Astrocyte of the spinal cord (primary cell): ENCODE measurements at regions not wholly inside any gene's neighbourhood (a gene's known extent, or its start where the extent isn't known, plus 50 kb on each side); places are given as distances from the start of the nearest gene placed in this dataset.

Experiments used
- DNase-seq: peaks from one replicate; pipeline ENCODE4 v3.0.0; 2011; ENCODE audit warnings: low read depth, low spot score
- H3K4me3 ChIP-seq: 2 replicates; pipeline ENCODE4 v1.5.1; 2011; ENCODE audit warnings: low read depth, mild to moderate bottlenecking, low read length, moderate library complexity
- in situ Hi-C: cut with HindIII; loops from 2 replicates; pipeline ENCODE4 v1.10.0; 2017; ENCODE audit warnings: low sequenced_read_pairs
- TF ChIP-seq, protein P1 (sequence below): IDR thresholded peaks from 2 replicates; pipeline ENCODE4 v1.5.1; 2012; ENCODE audit warnings: low read depth, mild to moderate bottlenecking, low read length, inconsistent platforms

DNA sequence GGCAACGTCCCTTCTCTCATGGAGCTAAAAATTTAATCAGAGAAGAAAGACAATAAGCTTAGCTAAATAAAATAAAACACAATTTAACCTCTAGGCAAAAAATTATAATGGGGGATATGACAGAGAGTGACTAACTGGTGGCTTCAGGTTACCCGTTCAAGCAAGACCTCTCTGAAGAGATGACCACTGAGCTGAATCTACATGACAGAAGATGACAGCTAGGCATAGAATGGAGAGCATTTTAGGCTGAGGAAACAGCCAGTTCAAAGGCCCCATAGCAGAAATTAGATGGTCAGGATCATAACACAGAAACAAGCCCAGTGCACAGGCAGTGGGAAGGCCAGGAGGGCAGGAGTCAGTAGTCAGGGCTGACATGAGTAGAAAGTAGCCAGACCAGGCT lies 1094.3 kb downstream of the VRK1 start:
- in situ Hi-C loops: no loop called here
- TF ChIP-seq, protein P1, sequence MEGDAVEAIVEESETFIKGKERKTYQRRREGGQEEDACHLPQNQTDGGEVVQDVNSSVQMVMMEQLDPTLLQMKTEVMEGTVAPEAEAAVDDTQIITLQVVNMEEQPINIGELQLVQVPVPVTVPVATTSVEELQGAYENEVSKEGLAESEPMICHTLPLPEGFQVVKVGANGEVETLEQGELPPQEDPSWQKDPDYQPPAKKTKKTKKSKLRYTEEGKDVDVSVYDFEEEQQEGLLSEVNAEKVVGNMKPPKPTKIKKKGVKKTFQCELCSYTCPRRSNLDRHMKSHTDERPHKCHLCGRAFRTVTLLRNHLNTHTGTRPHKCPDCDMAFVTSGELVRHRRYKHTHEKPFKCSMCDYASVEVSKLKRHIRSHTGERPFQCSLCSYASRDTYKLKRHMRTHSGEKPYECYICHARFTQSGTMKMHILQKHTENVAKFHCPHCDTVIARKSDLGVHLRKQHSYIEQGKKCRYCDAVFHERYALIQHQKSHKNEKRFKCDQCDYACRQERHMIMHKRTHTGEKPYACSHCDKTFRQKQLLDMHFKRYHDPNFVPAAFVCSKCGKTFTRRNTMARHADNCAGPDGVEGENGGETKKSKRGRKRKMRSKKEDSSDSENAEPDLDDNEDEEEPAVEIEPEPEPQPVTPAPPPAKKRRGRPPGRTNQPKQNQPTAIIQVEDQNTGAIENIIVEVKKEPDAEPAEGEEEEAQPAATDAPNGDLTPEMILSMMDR: no peak
- H3K4me3 ChIP-seq: no peak overlapping the region
- no peak for DNase-seq

DNA sequence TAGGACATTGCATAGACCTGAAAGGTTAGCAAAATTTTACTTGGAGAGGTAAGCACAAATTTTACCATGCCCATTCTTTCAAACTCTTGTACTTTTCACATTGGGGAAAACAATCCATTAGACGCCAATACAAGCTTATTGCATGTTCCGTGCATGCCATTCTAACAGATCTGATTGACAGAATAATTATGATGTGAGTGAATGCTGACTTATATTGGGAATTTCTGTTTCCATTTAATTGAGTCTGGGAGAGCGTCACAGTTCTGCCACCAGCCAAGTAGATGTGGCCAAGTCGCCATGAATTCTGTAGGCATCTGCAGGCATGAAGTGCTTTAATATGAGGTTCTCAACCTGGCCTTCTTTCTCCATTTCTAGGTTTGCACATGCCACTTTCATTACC lies 1097.4 kb downstream of the VRK1 start:
- DNase-seq: no peak
- H3K4me3 ChIP-seq: no peak overlapping the region
- TF ChIP-seq, protein P1: no peak
- in situ Hi-C loops: no loop called here

DNA sequence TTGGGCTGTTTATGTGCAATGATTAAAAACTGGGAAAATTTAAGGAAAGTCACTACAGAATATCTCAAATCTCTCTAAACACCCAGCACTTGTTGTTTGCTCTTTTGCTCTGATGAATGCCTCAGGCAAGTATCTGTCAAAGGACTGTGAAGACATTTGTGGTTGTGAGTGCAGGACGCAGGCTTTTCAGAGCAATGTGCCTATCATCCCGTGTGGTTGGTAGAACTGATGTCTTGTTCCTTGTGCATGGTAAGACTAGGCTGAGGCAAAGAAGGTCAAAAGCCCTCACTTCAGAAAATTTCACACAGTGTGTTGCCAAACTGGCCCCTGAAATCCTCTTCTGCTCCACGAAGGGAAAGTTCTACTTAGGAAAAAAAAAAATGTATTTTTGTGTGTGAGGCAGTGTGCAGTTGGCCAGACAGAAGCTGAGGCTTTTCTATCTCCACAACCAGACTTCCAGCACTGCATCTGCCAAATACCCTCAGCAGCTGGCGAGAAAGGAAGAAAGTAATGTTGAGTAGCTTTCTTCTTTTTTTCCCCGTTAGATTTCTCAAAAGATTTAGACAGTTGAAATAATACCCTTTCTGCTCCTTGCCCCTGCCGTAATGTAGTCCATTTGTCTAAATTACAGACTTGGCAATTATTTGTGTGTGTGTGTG lies 1103.1 kb downstream of the VRK1 start:
- in situ Hi-C loops: no loop called here
- TF ChIP-seq, protein P1: no peak
- no peak overlapping the region for H3K4me3 ChIP-seq
- DNase-seq: no peak

- H3K4me3 ChIP-seq: no peak overlapping the region
- in situ Hi-C loops: no loop called here
- TF ChIP-seq, protein P1: no peak
- DNase-seq: no peak
Observed at GRCh38 chr14:97902630-97903029, 1105.4 kb downstream of the VRK1 start.

DNA sequence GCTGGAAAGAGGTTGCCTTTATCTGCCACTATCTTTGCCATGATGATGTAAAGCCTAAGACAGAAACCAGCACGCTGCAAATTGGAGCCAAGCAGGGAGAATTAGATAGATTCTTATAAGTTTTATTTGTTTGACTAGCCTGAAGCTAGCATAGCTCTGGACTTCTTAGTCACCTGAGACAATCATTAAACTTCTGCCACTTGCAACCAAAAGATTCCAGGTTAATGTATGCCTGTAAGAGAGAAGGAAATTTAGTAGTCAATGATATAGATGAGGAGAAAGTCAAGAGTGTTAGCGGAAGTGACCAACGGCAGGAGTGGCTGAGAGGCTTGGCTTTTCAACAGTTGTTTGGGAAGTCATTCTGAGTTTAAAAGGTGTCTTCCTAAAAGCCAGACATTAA lies 1106.6 kb downstream of the VRK1 start:
- no peak for DNase-seq
- TF ChIP-seq, protein P1: no peak
- in situ Hi-C loops: no loop called here
- no peak overlapping the region for H3K4me3 ChIP-seq

DNA sequence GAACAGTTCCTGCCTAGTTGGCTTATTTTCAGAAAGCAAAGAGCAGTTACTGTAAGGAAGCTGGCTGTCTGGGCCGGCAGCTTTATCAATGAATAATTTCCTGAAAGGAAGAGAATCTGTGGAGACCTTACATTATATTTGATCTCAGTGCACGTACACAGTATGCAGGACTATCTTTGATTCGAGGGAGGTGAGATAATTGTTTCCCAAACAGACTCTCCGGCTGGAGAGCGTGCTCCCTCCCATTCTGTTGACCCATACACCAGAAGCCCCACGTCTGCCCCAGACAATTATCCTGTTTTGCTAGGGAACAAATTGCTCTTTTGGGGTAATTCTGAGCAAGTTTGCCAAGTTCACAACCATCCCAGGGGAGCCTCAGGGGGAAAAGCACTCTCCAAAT lies 1115.0 kb downstream of the VRK1 start:
- in situ Hi-C loops: no loop called here
- no peak overlapping the region for H3K4me3 ChIP-seq
- no peak for DNase-seq
- TF ChIP-seq, protein P1: no peak
